ENCODE measurements at regions not wholly inside any gene's neighbourhood (a gene's known extent, or its start where the extent isn't known, plus 50 kb on each side); places are given as distances from the start of the nearest gene placed in this dataset.

- DNase-seq (ENCODE audit: low spot score): no peak
- Mint-ChIP-seq H3K27me3 (ENCODE audit: unreplicated experiment) (no peaks in the 10 kb centered on the region), H3K36me3 (ENCODE audit: low read depth, unreplicated experiment) (no peaks in the 10 kb centered on the region), H3K9me3 (ENCODE audit: unreplicated experiment) (no peaks in the 10 kb centered on the region), H3K27ac (ENCODE audit: unreplicated experiment) (no peak overlapping the region), H3K4me3 (ENCODE audit: unreplicated experiment) (no peak overlapping the region), H3K4me1 (ENCODE audit: unreplicated experiment) (peaks cover 8% of the 10 kb centered on the region)
- no peak for TF ChIP-seq CTCF (IDR thresholded peaks at IDR 0.05; ENCODE audit: unreplicated experiment)
Measured at GRCh38 chr3:81024560-81024959, 736.9 kb downstream of the GBE1 start.

- no peak for DNase-seq (ENCODE audit: low spot score)
- H3K4me3 Mint-ChIP-seq (ENCODE audit: unreplicated experiment): no peak overlapping the region
- peaks cover 6% of the 10 kb centered on the region for H3K4me1 Mint-ChIP-seq (ENCODE audit: unreplicated experiment)
- no peak overlapping the region for H3K27ac Mint-ChIP-seq (ENCODE audit: unreplicated experiment)
- TF ChIP-seq CTCF (IDR thresholded peaks at IDR 0.05; ENCODE audit: unreplicated experiment): no peak
- no peaks in the 10 kb centered on the region for H3K9me3 Mint-ChIP-seq (ENCODE audit: unreplicated experiment)
- H3K36me3 Mint-ChIP-seq (ENCODE audit: low read depth, unreplicated experiment): no peaks in the 10 kb centered on the region
- H3K27me3 Mint-ChIP-seq (ENCODE audit: unreplicated experiment): peaks cover 1% of the 10 kb centered on the region
Measured at GRCh38 chr3:81022339-81022738, 739.1 kb downstream of the GBE1 start.

- Mint-ChIP-seq H3K9me3 (ENCODE audit: unreplicated experiment) (no peaks in the 10 kb centered on the region), H3K27ac (ENCODE audit: unreplicated experiment) (no peak overlapping the region), H3K4me1 (ENCODE audit: unreplicated experiment) (no peaks in the 10 kb centered on the region), H3K36me3 (ENCODE audit: low read depth, unreplicated experiment) (peaks cover 3% of the 10 kb centered on the region), H3K27me3 (ENCODE audit: unreplicated experiment) (peaks cover 3% of the 10 kb centered on the region), H3K4me3 (ENCODE audit: unreplicated experiment) (no peak overlapping the region)
- no peak for TF ChIP-seq CTCF (IDR thresholded peaks at IDR 0.05; ENCODE audit: unreplicated experiment)
- DNase-seq (ENCODE audit: low spot score): no peak
Measured at GRCh38 chr3:81013360-81013759, 748.1 kb downstream of the GBE1 start.

- H3K9me3 Mint-ChIP-seq (ENCODE audit: unreplicated experiment): no peaks in the 10 kb centered on the region
- no peaks in the 10 kb centered on the region for H3K4me1 Mint-ChIP-seq (ENCODE audit: unreplicated experiment)
- no peak overlapping the region for H3K4me3 Mint-ChIP-seq (ENCODE audit: unreplicated experiment)
- no peak for DNase-seq (ENCODE audit: low spot score)
- no peak overlapping the region for H3K27ac Mint-ChIP-seq (ENCODE audit: unreplicated experiment)
- peak; percentile 15 for TF ChIP-seq CTCF (IDR thresholded peaks at IDR 0.05; ENCODE audit: unreplicated experiment)
- no peaks in the 10 kb centered on the region for H3K27me3 Mint-ChIP-seq (ENCODE audit: unreplicated experiment)
- no peaks in the 10 kb centered on the region for H3K36me3 Mint-ChIP-seq (ENCODE audit: low read depth, unreplicated experiment)
Measured at GRCh38 chr3:81005992-81006391, 755.5 kb downstream of the GBE1 start.

- TF ChIP-seq CTCF (IDR thresholded peaks at IDR 0.05; ENCODE audit: unreplicated experiment): no peak
- no peaks in the 10 kb centered on the region for H3K36me3 Mint-ChIP-seq (ENCODE audit: low read depth, unreplicated experiment)
- no peak overlapping the region for H3K4me3 Mint-ChIP-seq (ENCODE audit: unreplicated experiment)
- H3K27ac Mint-ChIP-seq (ENCODE audit: unreplicated experiment): no peak overlapping the region
- no peaks in the 10 kb centered on the region for H3K9me3 Mint-ChIP-seq (ENCODE audit: unreplicated experiment)
- DNase-seq (ENCODE audit: low spot score): no peak
- H3K4me1 Mint-ChIP-seq (ENCODE audit: unreplicated experiment): no peaks in the 10 kb centered on the region
- H3K27me3 Mint-ChIP-seq (ENCODE audit: unreplicated experiment): no peaks in the 10 kb centered on the region
Measured at GRCh38 chr3:81003817-81004216, 757.6 kb downstream of the GBE1 start.

Data from endothelial cell (in vitro differentiated cells).